H9 (cell line): ENCODE measurements at regions not wholly inside any gene's neighbourhood (a gene's known extent, or its start where the extent isn't known, plus 50 kb on each side); places are given as distances from the start of the nearest gene placed in this dataset.

ENCODE experiments used
- DNase-seq: peaks from one replicate; pipeline ENCODE4 v3.0.0-alpha.2; 2017
- H2AFZ ChIP-seq: one replicate; pipeline ENCODE4 v1.6.1; 2013; ENCODE audit warnings: mild to moderate bottlenecking, low read length, control low read depth, moderate library complexity
- H2AK5ac ChIP-seq: 2 replicates; pipeline ENCODE4 v1.6.1; 2013; ENCODE audit warnings: low read length, control low read depth, mixed read lengths; ENCODE audit not compliant: insufficient read length
- H2BK120ac ChIP-seq: one replicate; pipeline ENCODE4 v1.6.1; 2013; ENCODE audit warnings: low read depth, mild to moderate bottlenecking, low read length, control low read depth, inconsistent platforms; ENCODE audit not compliant: poor library complexity, severe bottlenecking
- H2BK12ac ChIP-seq: 2 replicates; pipeline ENCODE4 v1.6.1; 2013; ENCODE audit warnings: low read length, control low read depth, mixed read lengths, low read depth; ENCODE audit not compliant: insufficient read length
- H2BK15ac ChIP-seq: 2 replicates; pipeline ENCODE4 v1.6.1; 2013; ENCODE audit warnings: low read depth, low read length, control low read depth
- H2BK20ac ChIP-seq: one replicate; pipeline ENCODE4 v1.6.1; 2013; ENCODE audit warnings: low read depth, mild to moderate bottlenecking, low read length, control low read depth, inconsistent platforms; ENCODE audit not compliant: poor library complexity, severe bottlenecking
- H2BK5ac ChIP-seq: 2 replicates; pipeline ENCODE4 v1.6.1; 2013; ENCODE audit warnings: low read length, control low read depth, mixed read lengths; ENCODE audit not compliant: insufficient read length
- H3K14ac ChIP-seq: 2 replicates; pipeline ENCODE4 v1.6.1; 2013; ENCODE audit warnings: low read length, control low read depth; ENCODE audit not compliant: insufficient read depth
- H3K18ac ChIP-seq: 2 replicates; pipeline ENCODE4 v1.6.1; 2013; ENCODE audit warnings: low read depth, mild to moderate bottlenecking, mixed read lengths, low read length, control low read depth; ENCODE audit not compliant: insufficient read length
- H3K23ac ChIP-seq: 2 replicates; pipeline ENCODE4 v1.6.1; 2013; ENCODE audit warnings: low read length, control low read depth, mixed read lengths, low read depth; ENCODE audit not compliant: insufficient read length
- H3K23me2 ChIP-seq: 2 replicates; pipeline ENCODE4 v1.6.1; 2013; ENCODE audit warnings: low read depth, mild to moderate bottlenecking, mixed read lengths, low read length, control low read depth; ENCODE audit not compliant: insufficient read length, poor library complexity, severe bottlenecking
- H3K27ac ChIP-seq: 2 replicates; pipeline ENCODE4 v1.5.1; 2013; ENCODE audit warnings: low read length, control low read depth, mixed read lengths, low read depth; ENCODE audit not compliant: insufficient read length
- H3K27me3 ChIP-seq: 2 replicates; pipeline ENCODE4 v1.6.1; 2013; ENCODE audit warnings: low read length, control low read depth, inconsistent platforms; ENCODE audit not compliant: insufficient read depth
- H3K4ac ChIP-seq: 2 replicates; pipeline ENCODE4 v1.6.1; 2013; ENCODE audit warnings: low read depth, mild to moderate bottlenecking, control low read depth, inconsistent platforms, low read length, moderate library complexity
- H3K4me1 ChIP-seq: 2 replicates; pipeline ENCODE4 v1.6.1; 2013; ENCODE audit warnings: low read length, control low read depth, inconsistent platforms; ENCODE audit not compliant: insufficient read depth
- H3K4me2 ChIP-seq: 2 replicates; pipeline ENCODE4 v1.6.1; 2013; ENCODE audit warnings: low read length, control low read depth, mixed read lengths; ENCODE audit not compliant: insufficient read length, insufficient read depth
- H3K56ac ChIP-seq: 2 replicates; pipeline ENCODE4 v1.6.1; 2013; ENCODE audit warnings: low read depth, mild to moderate bottlenecking, mixed read lengths, low read length, control low read depth; ENCODE audit not compliant: insufficient read length
- H3K79me1 ChIP-seq: 2 replicates; pipeline ENCODE4 v1.6.1; 2013; ENCODE audit warnings: low read depth, mild to moderate bottlenecking, moderate library complexity, low read length, control low read depth, inconsistent platforms; ENCODE audit not compliant: insufficient read depth, poor library complexity, severe bottlenecking
- H3K79me2 ChIP-seq: 2 replicates; pipeline ENCODE4 v1.6.1; 2013; ENCODE audit warnings: low read length, control low read depth, inconsistent platforms; ENCODE audit not compliant: insufficient read depth
- H3K9ac ChIP-seq: 2 replicates; pipeline ENCODE4 v1.6.1; 2013; ENCODE audit warnings: low read length, control low read depth, mixed read lengths; ENCODE audit not compliant: insufficient read length; ENCODE audit errors: extremely low read depth
- H3K9me3 ChIP-seq: one replicate; pipeline ENCODE4 v1.6.1; 2013; ENCODE audit warnings: low read depth, low read length, inconsistent platforms; ENCODE audit not compliant: control insufficient read depth
- H3T11ph ChIP-seq: one replicate; pipeline ENCODE4 v1.6.1; 2013; ENCODE audit warnings: mild to moderate bottlenecking, low read length, control low read depth, inconsistent platforms
- H4K20me1 ChIP-seq: one replicate; pipeline ENCODE4 v1.6.1; 2013; ENCODE audit not compliant: control insufficient read depth, insufficient read length, insufficient read depth
- H4K5ac ChIP-seq: 2 replicates; pipeline ENCODE4 v1.6.1; 2013; ENCODE audit warnings: low read depth, mild to moderate bottlenecking, mixed read lengths, low read length, control low read depth; ENCODE audit not compliant: insufficient read length
- H4K8ac ChIP-seq: replicated peaks from 2 replicates; pipeline ENCODE4 v1.6.1; 2013; ENCODE audit warnings: low read length, control low read depth, mixed read lengths, low read depth; ENCODE audit not compliant: insufficient read length
- H4K91ac ChIP-seq: 2 replicates; pipeline ENCODE4 v1.6.1; 2013; ENCODE audit warnings: low read depth, mild to moderate bottlenecking, moderate library complexity, mixed read lengths, low read length, control low read depth; ENCODE audit not compliant: insufficient read length
- H3K27ac Mint-ChIP-seq, 3 experiments: 2 replicates in 2 of 3; 3 replicates in 1 of 3; pipeline ENCODE4 v1.8.0; 2020 to 2021; ENCODE audit warnings: mixed read lengths in 3 of 3, mild to moderate bottlenecking in 1 of 3, moderate library complexity in 1 of 3
- H3K27me3 Mint-ChIP-seq: 2 replicates; pipeline ENCODE4 v1.8.0; 2021; ENCODE audit warnings: low read depth, mild to moderate bottlenecking, moderate library complexity, mixed read lengths
- H3K36me3 Mint-ChIP-seq, 3 experiments: 2 replicates in 2 of 3; 3 replicates in 1 of 3; pipeline ENCODE4 v1.8.0; 2020 to 2021; ENCODE audit warnings: low read depth in 3 of 3, mixed read lengths in 3 of 3; ENCODE audit not compliant: insufficient read depth in 1 of 3
- H3K4me1 Mint-ChIP-seq, 2 experiments: 2 replicates each; pipeline ENCODE4 v1.8.0; 2020; ENCODE audit warnings: mixed read lengths in 2 of 2
- H3K4me3 Mint-ChIP-seq, 2 experiments: 2 replicates in 1 of 2; 3 replicates in 1 of 2; pipeline ENCODE4 v1.8.0; 2020 to 2021; ENCODE audit warnings: mild to moderate bottlenecking in 2 of 2, mixed read lengths in 2 of 2, moderate library complexity in 1 of 2
- H3K9me3 Mint-ChIP-seq, 2 experiments: 2 replicates in 1 of 2; 3 replicates in 1 of 2; pipeline ENCODE4 v1.8.0; 2020; ENCODE audit warnings: mild to moderate bottlenecking in 2 of 2, mixed read lengths in 2 of 2, moderate library complexity in 1 of 2
- CTCF ChIP-seq: fragments of 200-600 bp; sonication (generic); conservative IDR thresholded peaks from 3 replicates; pipeline ENCODE4 v1.8.0; 2021; ENCODE audit warnings: antibody characterized with exemption, mild to moderate bottlenecking
- WGBS: extraction: QIAGEN DNeasy Blood & Tissue Kit; methylation state at CpG from one replicate; pipeline ENCODE4 v1.1.7; 2013; ENCODE audit warnings: missing lambda C conversion rate, low lambda C conversion rate, mixed read lengths; ENCODE audit not compliant: insufficient read length; ENCODE audit errors: extremely low coverage; 5-methylcytosine and 5-hydroxymethylcytosine counted together

- Histone ChIP-seq H4K5ac (no peak overlapping the region), H2BK5ac (no peak overlapping the region), H3K4ac (no peak overlapping the region), H2AFZ (no peak overlapping the region), H3T11ph (no peak overlapping the region), H3K4me1 (peaks cover 4% of the 10 kb centered on the region; the same call in 1 of the 2 replicates), H2BK12ac (no peak overlapping the region), H4K8ac (no peak overlapping the region), H4K20me1 (no peaks in the 10 kb centered on the region), H3K23me2 (no peaks in the 10 kb centered on the region), H3K27me3 (no peaks in the 10 kb centered on the region), H3K79me2 (no peaks in the 10 kb centered on the region), H3K27ac (no peak overlapping the region), H3K14ac (no peak overlapping the region), H3K9ac (no peak overlapping the region), H3K79me1 (no peaks in the 10 kb centered on the region), H2BK20ac (no peak overlapping the region), H3K23ac (no peak overlapping the region), H2BK120ac (no peak overlapping the region), H3K56ac (no peak overlapping the region), H2BK15ac (no peak overlapping the region), H3K4me2 (no peak overlapping the region), H2AK5ac (no peak overlapping the region), H3K9me3 (no peaks in the 10 kb centered on the region), H3K18ac (no peak overlapping the region), H4K91ac (no peak overlapping the region)
- no peak for DNase-seq
- Mint-ChIP-seq H3K27me3 (no peaks in the 10 kb centered on the region; the same call in 1 of the 2 replicates), H3K27ac (no peak overlapping the region; a peak in 1 of 7 replicates), H3K4me3 (no peak overlapping the region), H3K36me3 (peaks cover 0 to 18% (median 5%) of the 10 kb centered on the region in 3 experiments; a peak in 4 of 7 replicates), H3K4me1 (peaks cover 20 to 23% of the 10 kb centered on the region in 2 experiments), H3K9me3 (peaks cover 5 to 9% of the 10 kb centered on the region in 2 experiments; a peak in 2 of 5 replicates)
- WGBS = no CpG with 5 or more reads among the region's 1 CpG
- TF ChIP-seq CTCF = no peak
Measured at GRCh38 chr11:32265911-32266310, 169.4 kb downstream of the WT1 start.
